Stimulated activated CD4-positive, alpha-beta T cell treated with anti-CD3 and anti-CD28 coated beads, Interleukin-2, amount 100 ng/mL, for 24 hours (primary cell): ENCODE measurements at regions not wholly inside any gene's neighbourhood (a gene's known extent, or its start where the extent isn't known, plus 50 kb on each side); places are given as distances from the start of the nearest gene placed in this dataset.
"Not testable (repeated sequence)": the region's sequence is repeated elsewhere in the genome, so short reads cannot be mapped to it uniquely, and the experiment has no call there.

Experiments
- DNase-seq, 2 donors: peaks; one replicate each; pipeline ENCODE4 v3.0.0-alpha.2; 2020

DNA sequence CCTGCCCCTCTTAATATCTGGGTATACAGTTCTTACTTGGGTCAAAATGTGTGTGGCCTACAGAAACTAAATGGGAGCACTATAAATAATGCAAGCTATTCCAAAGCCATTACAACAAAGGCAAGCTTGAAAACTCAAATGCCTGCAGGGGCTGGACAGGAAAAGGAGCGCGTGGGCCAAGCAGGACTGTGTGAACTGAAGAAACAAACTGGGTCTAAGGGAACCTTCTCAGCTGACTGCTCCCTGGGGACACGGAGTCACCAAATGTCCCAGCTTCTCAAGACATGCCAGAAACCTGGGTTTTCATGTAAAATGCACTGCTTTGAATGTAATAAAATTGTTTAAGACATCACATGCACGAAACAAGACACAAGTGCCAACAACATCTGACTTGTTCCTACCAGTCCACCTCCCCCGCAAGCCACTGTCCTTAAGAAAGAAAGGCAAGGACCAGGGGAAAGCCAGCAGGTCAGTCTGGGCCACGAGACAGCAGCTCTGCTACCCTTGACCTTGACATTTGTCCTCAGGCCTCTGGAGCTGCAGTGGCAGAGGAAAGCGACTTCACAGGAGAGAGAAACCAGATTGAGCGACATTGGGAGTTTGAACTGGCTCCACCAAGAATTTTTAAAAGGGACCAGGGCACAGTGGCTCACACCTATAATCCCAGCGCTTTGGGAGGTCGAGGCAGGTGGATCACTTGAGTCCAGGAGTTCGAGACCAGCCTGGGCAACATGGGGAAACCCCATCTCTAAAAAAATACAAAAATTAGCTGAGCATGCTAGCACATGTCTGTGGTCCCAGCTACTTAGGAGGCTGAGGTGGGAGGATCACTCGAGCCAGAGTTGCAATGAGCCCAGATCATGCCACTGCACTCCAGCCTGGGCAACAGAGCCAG is 89.7 kb upstream of the SH3BP4 start:
- DNase-seq: no peak

DNA sequence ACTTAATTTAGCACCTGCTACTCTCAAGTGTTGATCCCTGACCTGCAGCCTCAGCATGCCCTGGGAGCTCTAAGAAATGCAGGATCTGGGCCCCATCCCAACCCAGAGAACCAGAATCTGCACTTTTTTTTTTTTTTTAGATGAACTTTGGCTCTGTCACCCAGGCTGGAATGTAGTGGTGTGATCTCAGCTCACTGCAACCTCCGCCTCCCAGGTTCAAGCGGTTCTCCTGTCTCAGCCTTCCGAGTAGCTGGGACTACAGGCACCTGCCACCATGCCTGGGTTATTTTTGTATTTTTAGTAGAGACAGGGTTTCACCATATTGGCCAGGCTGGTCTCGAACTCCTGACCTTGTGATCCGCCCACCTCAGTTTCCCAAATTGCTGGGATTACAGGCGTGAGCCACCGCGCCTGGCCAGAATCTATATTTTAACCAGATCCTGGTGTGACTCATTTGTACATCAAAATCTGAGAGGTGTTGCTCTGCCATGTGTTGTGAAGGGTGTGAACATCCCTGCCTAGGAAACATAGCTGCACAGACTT is 92.4 kb upstream of the SH3BP4 start:
- DNase-seq: not testable (repeated sequence)

DNA sequence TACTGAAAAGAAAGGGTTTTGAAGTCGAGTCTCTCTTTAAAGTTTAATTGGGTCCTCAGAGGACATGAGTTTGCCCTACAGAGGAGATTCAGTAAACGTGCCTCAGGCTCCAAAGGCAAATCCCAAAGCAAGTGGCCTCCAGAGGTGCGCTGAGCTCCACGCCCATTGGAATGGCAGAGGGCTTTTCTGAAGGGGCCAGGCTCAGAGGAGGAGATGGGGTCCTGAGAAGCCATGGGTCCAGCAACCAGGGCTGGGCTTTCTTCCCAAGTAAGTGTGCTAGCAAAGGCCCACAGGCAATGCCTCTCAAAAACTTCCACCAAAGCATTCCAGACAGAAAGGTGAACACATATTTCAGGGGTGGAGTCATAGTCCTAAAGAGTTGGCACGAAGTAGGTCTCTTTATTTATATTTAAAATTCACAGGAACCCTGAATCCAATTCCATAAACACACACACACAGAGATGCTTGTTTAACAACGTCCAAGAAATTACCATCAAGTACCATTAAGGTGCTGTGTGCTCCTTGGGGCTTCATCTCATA is 93.0 kb upstream of the SH3BP4 start:
- DNase-seq: no peak

DNA sequence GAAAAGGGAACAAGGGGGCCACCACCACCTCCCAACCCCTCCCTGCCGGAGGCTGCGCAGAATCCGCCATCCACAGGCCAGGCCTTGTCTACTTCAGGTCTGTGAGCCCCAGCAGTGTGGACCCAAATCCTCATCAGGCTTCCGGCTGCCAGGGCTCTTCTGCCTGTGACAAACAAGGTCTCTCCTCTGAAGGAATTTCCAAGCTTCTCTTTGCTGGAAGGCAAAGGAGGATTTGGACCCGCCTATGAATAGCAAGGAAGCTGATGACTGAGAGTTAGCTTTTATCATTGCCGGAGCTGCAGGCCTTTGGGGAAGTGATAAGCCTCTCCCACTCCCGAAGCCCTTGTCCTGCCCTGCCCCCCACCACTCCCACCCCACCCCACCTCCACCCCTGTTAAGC is 93.7 kb upstream of the SH3BP4 start:
- no peak for DNase-seq

DNA sequence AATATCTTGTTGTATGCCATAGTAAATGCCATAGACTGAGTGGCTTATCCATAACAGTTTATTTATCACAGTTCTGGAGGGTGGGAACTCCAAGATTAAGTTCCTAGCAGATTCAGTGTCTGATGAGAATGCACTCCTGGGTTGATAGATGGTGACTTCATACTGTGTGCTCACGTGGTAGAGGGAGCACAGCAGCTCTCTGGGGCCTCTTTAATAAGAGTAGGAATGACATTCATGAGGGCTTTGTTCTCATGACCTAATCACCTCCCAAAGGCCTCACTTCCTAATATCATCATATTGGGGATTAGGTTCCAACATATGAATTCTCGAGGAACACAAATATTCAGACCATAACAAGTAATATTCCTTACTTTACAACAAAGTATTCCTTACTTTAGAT is 98.1 kb upstream of the SH3BP4 start:
- DNase-seq: no peak

DNA sequence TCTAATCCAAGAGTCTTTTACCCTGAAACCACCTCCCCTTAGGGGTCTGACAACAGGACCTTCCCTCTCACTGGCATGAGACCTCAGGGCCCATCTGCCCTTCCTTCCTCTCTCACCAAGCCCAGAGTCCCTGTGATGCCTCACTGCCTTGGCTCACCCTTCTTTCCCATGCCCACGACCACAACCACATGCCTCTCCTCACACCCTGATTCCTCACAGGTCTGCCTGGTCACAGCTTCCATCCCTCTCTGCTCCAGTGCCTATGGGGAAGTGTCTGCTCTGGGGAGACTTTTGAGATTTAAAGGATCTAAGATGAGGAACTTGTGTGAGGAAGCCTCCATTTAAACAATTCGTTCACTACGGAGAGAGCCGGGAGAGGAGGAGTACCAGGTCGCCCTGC is 98.9 kb upstream of the SH3BP4 start:
- no peak for DNase-seq

DNA sequence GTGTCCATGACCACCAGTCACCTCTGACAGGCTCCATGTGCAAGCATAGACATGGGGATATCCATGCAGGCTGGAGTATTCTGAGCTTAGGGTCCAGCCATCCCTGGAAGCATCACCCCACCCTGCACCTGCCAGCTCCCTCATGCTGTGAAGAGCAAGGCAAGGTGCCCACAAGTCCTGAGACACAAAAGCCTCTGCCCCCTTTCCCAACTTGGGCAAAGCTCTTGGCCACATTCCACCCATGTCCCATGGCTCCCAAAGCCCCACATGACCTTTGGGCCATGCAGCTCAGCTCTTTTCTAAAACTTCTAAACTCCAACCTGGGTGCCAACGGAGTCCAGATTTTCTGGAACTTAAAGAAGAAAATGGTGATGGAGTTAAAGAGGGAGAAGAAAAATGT is 99.8 kb upstream of the SH3BP4 start:
- no peak for DNase-seq

DNA sequence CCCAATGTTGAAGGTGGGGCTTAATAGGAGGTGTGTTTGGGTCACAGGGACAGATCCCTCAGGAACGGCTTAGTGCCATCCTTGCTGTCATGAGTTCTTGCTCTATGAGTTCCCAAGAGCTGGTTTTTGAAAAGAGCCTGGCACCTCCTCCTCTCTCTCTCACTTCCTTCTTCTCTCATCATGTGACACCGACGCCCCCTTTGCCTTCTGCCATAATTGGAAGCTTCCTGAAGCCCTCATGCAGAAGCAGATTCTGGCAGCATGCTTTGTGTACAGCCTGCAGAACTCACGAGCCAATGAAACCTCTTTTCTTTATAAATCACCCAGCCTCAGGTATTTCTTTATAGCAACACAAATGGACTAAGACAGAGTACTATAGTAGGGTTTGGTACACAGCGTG is 100.4 kb upstream of the SH3BP4 start:
- no peak for DNase-seq

DNA sequence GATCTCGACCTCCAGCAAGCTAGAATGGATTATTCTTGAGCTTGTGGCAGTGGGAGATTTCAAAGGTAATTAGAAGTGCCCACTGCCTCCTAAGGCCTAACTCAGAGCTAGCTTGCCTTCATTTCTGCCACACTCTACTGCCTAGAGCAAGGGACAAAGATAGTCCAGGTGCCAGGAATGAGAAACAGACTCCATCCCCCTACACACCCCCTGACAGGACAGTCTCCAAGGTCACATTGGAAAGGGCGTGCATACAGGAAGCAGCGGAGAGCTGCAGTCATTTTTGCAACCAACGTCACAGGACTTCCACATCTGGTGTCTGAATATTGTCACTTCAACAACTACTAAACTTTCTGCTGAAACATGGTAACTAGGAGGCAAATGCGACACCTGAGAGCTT is 101.0 kb upstream of the SH3BP4 start:
- no peak for DNase-seq

DNA sequence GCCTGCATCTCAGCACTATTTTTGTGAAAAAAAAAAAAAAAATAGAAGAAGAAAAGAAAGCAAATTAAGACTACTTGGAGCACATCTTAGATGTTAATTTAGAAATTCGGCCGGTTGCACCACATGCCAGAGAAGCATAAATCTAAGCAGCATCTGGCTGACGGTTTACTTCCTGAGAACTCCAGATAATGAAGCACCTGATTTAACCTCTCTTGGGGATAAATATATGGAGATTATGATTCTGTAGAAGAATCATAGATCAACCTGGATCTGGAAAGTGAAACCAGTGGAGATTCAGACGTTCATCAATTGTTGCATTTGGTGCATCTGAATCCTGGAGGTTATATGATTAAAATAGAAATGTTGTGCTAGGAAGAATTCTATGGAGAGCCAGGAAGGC is 102.1 kb upstream of the SH3BP4 start:
- no peak for DNase-seq

DNA sequence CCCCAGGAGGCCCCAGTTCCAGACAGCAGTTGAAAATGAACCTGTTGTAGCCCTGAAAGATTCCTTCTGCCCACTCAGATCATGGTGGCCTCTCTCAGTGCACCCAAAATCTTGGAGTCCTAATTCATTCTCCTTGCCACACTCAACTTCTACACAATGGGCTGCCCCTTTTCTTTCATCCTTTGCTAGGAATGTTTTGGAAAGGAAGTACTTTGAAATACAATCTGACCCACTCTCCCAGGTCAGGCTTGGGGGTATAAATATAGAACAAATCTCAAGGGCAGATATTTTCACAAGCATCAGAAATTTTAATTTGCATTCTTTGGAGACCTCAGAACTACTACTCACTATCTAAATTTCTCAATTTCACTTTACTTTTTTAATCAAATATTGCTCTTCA is 103.2 kb upstream of the SH3BP4 start:
- DNase-seq: no peak

DNA sequence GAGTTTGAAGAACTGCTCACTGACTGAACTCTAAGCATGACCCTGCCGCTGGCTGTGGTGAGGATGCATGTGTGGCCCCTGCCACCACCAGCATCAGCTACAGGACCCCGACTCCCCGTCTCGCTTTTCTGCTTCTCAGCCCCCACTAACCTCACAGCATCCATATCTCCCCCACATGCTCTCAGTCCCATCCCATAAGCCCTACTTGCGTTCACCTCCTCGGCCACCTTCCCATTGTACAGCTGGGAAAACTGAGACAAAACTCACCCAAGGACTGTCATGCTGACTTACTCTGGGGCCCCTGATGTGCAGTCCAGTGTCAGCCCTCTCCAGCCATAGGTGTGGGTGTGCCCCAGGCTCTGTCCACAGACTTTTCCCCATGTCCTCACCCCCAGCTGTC is 104.2 kb upstream of the SH3BP4 start:
- no peak for DNase-seq

DNA sequence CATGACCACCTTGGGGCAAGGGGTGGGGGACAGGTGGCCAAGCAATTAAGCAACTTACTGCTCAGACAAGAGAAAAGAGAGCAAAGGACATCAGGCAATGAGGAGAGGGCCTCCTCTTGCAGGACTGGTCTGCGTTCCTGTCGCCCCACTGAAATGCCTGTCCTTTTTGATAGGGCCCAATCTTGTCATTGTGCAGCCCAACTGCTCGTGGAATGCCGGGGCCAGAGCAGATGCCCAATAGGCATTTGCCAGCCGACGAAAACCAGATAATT is 104.5 kb upstream of the SH3BP4 start:
- DNase-seq: no peak

DNA sequence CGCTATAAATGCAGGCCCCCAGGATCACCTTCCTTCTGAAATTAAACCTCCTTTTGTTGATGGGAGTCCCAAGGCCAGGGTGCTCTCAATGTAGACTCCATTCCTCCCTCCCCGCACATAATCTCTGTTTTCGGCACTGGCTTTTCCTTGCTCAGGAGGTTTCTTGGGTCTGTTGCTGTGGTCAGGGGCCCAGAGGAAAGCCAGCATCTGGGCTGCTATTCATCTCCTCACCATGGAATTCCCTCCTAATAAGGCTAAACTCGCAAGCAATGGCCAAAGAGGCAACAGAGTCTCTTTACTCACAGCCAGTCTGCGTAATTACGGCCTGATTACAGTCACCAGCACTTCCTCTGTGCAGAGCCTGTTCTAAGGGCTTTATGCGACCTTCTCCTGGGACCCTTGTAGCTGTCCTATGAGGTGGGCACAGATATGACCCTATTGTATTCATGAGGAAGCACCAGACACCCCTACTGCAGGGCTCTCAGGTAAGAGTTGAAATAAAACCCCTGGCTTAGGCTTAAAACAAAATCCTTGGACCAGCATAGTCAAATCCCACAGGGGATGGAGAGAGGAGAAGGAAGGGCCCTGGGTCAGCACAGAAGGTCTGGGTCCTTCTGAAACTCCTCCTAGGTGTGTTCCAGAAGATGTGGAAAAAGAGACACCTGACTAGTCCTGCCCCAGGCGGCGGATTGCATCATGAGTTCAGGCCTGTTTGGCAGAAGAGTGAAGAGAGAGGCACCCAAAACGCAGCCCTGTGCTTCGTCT is 105.0 kb upstream of the SH3BP4 start:
- DNase-seq: no peak

DNA sequence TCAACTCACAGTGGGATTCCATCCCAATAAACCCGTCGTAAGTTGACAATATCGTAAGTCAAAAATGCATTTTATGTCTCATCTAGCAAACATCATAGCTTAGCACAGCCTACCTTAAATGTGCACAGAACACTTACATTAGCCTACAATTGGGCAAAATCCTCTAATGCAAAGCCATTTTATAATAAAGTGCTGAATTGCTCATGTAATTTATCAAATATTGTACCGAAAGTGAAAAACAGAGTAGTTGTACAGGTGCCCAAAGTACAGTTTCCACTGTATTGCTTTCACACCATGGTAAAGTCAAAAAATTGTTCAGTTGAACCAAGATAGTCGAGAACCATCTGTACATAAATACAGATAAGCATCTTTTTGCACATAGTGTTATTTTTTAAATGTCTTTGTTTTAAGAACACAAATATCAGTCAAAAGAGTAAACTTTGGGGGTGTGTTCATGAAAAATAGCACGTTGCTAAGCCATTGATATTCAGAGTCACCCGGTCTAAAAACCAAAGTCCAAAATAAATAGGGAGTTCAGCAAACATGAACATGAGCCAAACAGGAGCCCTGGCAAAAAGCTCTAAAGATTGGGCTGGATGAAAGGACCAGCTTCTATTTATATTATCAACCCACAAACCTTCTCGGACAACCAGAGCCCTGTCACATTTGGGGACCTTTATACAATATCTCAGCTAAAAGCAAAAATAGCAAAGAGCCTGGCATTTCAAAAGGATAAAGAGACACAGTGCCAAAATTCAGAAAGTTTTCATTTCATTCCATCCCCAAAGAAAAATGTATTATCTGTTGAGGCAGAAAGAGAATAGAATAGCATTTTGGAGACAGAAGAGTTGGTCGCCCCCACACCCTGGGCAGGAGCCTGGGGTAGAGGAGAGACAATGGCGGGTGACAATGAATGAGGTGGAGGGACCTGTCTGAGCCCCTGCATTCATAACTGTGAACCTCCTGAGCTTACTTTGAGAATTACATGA is 105.9 kb upstream of the SH3BP4 start:
- no peak for DNase-seq

DNA sequence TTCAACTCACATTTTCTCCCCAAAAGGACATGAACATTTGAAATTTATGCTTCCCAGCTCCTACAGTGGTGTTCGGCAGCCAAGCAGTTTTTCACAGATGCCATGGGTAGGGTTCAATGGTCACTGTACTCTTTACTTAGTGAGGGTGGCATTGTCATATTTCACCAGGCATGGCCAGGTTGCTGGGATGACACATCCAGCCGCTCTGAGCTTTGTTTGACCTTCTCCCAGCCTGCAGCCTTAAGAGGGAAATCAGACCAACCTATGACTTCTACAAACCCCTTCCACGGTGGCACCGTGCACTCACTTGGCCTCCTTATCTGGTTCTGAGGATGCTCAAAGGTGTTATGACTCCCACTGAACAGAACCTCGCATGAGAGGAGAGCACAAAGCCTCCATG is 108.4 kb upstream of the SH3BP4 start:
- DNase-seq: no peak

DNA sequence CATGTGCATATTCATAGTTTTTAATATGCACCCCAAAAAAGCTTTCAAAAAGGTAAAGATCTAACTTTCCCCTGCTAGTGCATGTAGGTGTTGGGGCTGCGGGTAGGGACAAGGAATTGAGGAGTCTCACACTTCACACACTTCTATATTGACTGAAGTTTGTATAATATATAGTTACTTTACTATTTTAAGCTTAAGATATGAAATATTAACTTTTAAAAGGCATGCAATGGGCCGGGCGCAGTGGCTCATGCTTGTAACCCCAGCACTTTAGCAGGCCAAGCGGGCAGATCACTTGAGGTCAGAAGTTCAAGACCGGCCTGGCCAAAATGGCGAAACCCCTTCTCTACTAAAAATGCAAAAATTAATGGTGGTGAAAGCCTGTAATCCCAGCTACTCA is 109.1 kb upstream of the SH3BP4 start:
- no peak for DNase-seq

DNA sequence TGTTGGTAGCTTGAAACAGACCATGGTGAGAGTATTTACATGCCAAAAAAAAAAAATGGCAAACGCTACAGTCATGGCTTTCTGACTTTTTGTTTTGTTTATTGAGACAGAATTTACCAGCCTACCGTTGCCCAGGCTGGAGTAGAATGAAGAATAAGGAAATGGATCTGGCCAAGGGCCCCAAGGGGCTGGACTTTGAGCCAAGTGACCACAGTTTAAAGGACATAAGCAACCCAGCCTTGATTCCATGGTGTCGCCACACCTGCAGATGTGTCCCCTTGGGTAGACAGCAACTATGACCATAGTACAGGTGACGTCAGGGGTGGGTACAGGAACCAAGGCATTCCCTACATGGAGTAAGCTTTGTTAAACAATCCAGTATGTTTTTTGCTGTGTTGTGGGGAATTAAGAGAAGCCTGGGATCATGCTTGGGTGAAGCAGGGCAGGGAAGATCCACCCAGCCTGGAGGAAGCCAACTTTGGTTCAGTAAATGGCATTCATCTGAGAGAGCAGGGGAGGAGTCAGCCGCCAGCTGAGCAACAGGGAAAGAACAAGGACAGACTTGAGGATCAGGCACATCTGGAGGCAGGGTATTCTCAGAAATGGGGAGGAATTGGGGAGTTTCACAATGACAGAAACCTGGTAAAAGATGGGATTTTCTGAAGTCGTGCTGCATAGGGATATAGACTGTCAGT is 110.3 kb upstream of the SH3BP4 start:
- no peak for DNase-seq

DNA sequence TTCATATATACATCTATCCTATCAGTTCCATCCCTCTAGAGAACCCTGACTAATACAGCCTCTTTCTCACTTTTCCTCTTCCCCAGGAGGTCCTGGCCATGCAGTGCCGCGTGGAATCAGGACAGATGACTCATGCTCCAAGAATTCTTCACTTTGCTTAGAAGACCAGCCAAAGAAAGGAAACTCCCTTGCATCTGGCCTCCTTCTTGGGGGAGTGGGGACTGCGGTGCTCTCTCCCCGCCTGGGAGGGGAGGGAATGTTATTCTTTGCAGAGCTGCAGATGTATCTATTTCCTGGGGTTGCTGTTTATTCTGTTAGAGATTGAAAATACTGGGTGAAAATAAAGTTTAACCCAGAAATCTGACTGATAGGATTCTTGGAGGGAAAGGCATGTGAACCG is 111.5 kb upstream of the SH3BP4 start:
- no peak for DNase-seq

DNA sequence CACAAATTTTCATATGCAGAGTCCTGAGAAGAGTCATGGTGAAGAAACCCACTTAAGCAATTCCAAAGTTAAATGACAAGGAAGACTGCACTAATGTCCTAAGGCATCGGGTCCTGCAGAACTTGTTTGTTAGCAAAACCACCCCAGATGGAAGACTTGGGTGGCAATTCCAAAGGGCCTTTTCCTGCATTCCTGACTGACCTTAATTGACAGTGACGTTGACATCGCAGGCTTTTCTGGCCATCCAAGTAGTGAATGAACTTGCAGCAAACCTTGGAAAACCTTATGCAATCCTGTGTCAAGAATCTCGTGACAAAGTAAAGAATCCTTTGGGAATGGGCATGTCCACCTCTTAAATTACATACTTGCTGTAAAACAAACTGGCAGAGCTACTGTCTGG is 112.5 kb upstream of the SH3BP4 start:
- no peak for DNase-seq

DNA sequence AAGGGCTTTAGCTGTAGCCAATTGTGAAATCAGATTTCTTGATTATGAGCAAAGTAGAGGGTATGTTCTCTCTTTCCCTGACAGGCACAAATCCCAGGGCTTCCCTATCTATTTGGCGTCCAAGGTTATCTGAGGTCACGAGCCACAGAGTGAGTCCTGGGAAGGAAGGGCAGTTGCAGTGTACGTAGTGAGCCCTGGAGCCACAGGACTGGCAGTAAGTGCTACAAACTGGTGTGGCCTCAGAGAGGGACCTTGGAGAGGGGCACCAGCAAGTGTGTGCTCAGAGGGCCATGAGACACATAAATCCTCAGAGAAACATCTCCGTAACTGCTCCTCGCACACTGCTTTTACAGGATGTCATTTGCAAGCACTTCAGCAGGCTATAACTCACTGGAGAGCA is 115.5 kb upstream of the SH3BP4 start:
- no peak for DNase-seq

DNA sequence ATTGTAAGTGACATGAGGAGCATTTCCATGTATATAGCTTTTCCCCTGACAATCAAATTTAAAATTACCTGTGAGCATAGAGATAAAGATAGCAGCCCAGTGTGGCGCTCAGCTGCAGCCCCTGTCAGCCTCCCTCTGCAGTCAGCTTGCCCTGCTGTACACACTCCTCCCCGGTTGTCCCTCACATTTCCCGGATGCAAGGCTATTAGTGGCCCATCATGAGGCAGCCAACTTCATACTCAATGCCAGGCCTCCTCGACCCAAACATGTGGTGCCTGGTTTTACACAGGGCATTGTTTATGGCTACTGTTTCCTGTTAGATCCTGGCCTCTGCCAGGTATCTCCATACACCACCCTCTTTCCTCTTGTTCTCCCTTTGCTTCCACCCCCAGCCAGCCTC is 116.1 kb upstream of the SH3BP4 start:
- no peak for DNase-seq
